Nephron progenitor cell (in vitro differentiated cells): ENCODE measurements at regions not wholly inside any gene's neighbourhood (a gene's known extent, or its start where the extent isn't known, plus 50 kb on each side); places are given as distances from the start of the nearest gene placed in this dataset.

Source experiments
- DNase-seq: peaks from one replicate; pipeline ENCODE4 v3.0.0; 2021
- H3K27ac Mint-ChIP-seq: 2 replicates; pipeline ENCODE4 v1.8.0; 2021; ENCODE audit warnings: mild to moderate bottlenecking, moderate library complexity, mixed read lengths
- H3K27me3 Mint-ChIP-seq: 2 replicates; pipeline ENCODE4 v1.8.0; 2021; ENCODE audit warnings: mild to moderate bottlenecking, low read depth, mixed read lengths; ENCODE audit not compliant: poor library complexity
- H3K36me3 Mint-ChIP-seq: 2 replicates; pipeline ENCODE4 v1.8.0; 2021; ENCODE audit warnings: low read depth, mixed read lengths
- H3K4me1 Mint-ChIP-seq: 2 replicates; pipeline ENCODE4 v1.8.0; 2021; ENCODE audit warnings: mixed read lengths
- H3K4me3 Mint-ChIP-seq: 2 replicates; pipeline ENCODE4 v1.8.0; 2021; ENCODE audit warnings: mild to moderate bottlenecking, moderate library complexity, mixed read lengths
- H3K9me3 Mint-ChIP-seq: 2 replicates; pipeline ENCODE4 v1.8.0; 2021; ENCODE audit warnings: mild to moderate bottlenecking, moderate library complexity, mixed read lengths
- TF ChIP-seq, protein P1 (sequence below): fragments of 200-600 bp; sonication (generic); IDR thresholded peaks from 2 replicates; pipeline ENCODE4 v1.5.0; 2021; ENCODE audit warnings: antibody characterized with exemption

DNA sequence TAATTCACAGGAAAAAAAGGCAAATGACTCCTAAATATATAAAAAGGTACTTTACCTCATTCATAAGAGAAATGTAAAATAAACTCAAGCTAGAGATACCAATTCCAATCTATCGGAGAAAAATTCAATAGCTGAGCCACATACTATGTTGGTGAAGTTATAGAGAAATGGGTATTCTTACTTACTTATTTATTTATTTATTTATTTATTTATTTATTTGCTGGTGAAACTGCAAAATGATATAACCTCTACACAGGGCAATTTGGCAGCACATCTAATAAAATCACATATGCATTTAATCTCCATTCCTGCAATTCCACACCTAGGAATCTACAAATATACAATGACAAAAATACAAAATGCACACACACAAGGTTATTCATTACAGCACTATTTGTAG is 117.5 kb upstream of the TMEM168 start:
- Mint-ChIP-seq H3K4me1 (no peaks in the 10 kb centered on the region), H3K36me3 (peaks cover 97% of the 10 kb centered on the region), H3K9me3 (peaks cover 66% of the 10 kb centered on the region), H3K4me3 (no peak overlapping the region), H3K27ac (no peak overlapping the region), H3K27me3 (no peaks in the 10 kb centered on the region)
- TF ChIP-seq, protein P1, sequence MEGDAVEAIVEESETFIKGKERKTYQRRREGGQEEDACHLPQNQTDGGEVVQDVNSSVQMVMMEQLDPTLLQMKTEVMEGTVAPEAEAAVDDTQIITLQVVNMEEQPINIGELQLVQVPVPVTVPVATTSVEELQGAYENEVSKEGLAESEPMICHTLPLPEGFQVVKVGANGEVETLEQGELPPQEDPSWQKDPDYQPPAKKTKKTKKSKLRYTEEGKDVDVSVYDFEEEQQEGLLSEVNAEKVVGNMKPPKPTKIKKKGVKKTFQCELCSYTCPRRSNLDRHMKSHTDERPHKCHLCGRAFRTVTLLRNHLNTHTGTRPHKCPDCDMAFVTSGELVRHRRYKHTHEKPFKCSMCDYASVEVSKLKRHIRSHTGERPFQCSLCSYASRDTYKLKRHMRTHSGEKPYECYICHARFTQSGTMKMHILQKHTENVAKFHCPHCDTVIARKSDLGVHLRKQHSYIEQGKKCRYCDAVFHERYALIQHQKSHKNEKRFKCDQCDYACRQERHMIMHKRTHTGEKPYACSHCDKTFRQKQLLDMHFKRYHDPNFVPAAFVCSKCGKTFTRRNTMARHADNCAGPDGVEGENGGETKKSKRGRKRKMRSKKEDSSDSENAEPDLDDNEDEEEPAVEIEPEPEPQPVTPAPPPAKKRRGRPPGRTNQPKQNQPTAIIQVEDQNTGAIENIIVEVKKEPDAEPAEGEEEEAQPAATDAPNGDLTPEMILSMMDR, result no peak
- no peak for DNase-seq

- Mint-ChIP-seq H3K27me3 (no peaks in the 10 kb centered on the region), H3K9me3 (peaks cover 72% of the 10 kb centered on the region), H3K36me3 (peaks cover 97% of the 10 kb centered on the region), H3K4me3 (no peak overlapping the region), H3K27ac (no peak overlapping the region), H3K4me1 (no peaks in the 10 kb centered on the region)
- DNase-seq, result no peak
- TF ChIP-seq, protein P1, result no peak
These were observed 115.8 kb upstream of the TMEM168 start for GRCh38 chr7:112905950-112906349.

DNA sequence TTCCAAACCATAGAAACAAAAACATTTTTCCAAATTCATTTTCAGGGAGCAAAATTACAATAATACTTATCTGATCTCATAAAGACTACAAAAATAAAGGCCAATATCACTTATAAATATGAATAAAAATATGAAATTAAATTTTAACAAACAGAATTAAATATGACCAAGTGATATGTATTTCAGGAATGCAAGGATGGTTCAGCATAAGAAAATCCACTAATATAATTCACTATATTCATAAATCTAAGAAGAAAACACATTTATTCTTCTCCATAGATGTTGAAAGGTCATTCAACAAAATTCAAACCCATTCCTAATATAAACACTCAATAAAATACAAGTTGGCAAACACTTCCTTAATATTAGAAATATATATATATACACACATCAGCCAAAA is 115.2 kb upstream of the TMEM168 start:
- DNase-seq, result no peak
- H3K9me3 Mint-ChIP-seq, result peaks cover 73% of the 10 kb centered on the region
- TF ChIP-seq, protein P1, result no peak
- no peaks in the 10 kb centered on the region for H3K27me3 Mint-ChIP-seq
- H3K27ac Mint-ChIP-seq, result no peak overlapping the region
- H3K4me1 Mint-ChIP-seq, result no peaks in the 10 kb centered on the region
- peaks cover 97% of the 10 kb centered on the region for H3K36me3 Mint-ChIP-seq
- no peak overlapping the region for H3K4me3 Mint-ChIP-seq

GRCh38 chr7:112898432-112899290 is 108.5 kb upstream of the TMEM168 start:
- DNase-seq, result peak; percentile 30
- no peak overlapping the region for H3K27ac Mint-ChIP-seq
- no peaks in the 10 kb centered on the region for H3K4me1 Mint-ChIP-seq
- peaks cover 54% of the 10 kb centered on the region for H3K9me3 Mint-ChIP-seq
- peaks cover 81% of the 10 kb centered on the region for H3K36me3 Mint-ChIP-seq
- H3K27me3 Mint-ChIP-seq, result no peaks in the 10 kb centered on the region
- H3K4me3 Mint-ChIP-seq, result no peak overlapping the region
- TF ChIP-seq, protein P1, result peak; percentile 39

GRCh38 chr7:112897839-112898431 is 107.7 kb upstream of the TMEM168 start:
- Mint-ChIP-seq H3K36me3 (peaks cover 83% of the 10 kb centered on the region), H3K27me3 (no peaks in the 10 kb centered on the region), H3K27ac (peak overlapping the region; percentile 11), H3K9me3 (peaks cover 48% of the 10 kb centered on the region), H3K4me1 (no peaks in the 10 kb centered on the region), H3K4me3 (no peak overlapping the region)
- TF ChIP-seq, protein P1, result no peak
- DNase-seq, result no peak
